HG03139 (cell line): ENCODE measurements at regions not wholly inside any gene's neighbourhood (a gene's known extent, or its start where the extent isn't known, plus 50 kb on each side); places are given as distances from the start of the nearest gene placed in this dataset.
"Not testable (repeated sequence)": the region's sequence is repeated elsewhere in the genome, so short reads cannot be mapped to it uniquely, and the experiment has no call there.

Experiments
- ATAC-seq: cut with Tn5 transposase; IDR thresholded peaks from one replicate; pipeline ENCODE4 v1.9.1; 2021; ENCODE audit not compliant: unreplicated experiment

- no peak for ATAC-seq
Observed at GRCh38 chr16:59487067-59487466, 753.0 kb upstream of the GOT2 start.

- ATAC-seq = no peak
Observed at GRCh38 chr16:59484833-59485516, 750.9 kb upstream of the GOT2 start.

GRCh38 chr16:59478838-59479237 lies 744.7 kb upstream of the GOT2 start:
- no peak for ATAC-seq

GRCh38 chr16:59470556-59470955 lies 736.4 kb upstream of the GOT2 start:
- ATAC-seq = no peak

GRCh38 chr16:59469266-59469665 lies 735.1 kb upstream of the GOT2 start:
- ATAC-seq = no peak

- ATAC-seq = no peak
Observed at GRCh38 chr16:59463776-59464175, 729.7 kb upstream of the GOT2 start.

- ATAC-seq = no peak
Observed at GRCh38 chr16:59459806-59460205, 725.7 kb upstream of the GOT2 start.

GRCh38 chr16:59455497-59455896 lies 721.4 kb upstream of the GOT2 start:
- ATAC-seq = no peak

- not testable (repeated sequence) for ATAC-seq
Observed at GRCh38 chr16:59450513-59450912, 716.4 kb upstream of the GOT2 start.

- ATAC-seq = no peak
Observed at GRCh38 chr16:59440502-59440901, 706.4 kb upstream of the GOT2 start.

GRCh38 chr16:59432896-59433295 lies 698.8 kb upstream of the GOT2 start:
- ATAC-seq = no peak

- ATAC-seq = no peak
Observed at GRCh38 chr16:59432276-59432675, 698.2 kb upstream of the GOT2 start.

GRCh38 chr16:59424714-59425273 lies 690.7 kb upstream of the GOT2 start:
- ATAC-seq = no peak

GRCh38 chr16:59411961-59412841 lies 678.1 kb upstream of the GOT2 start:
- ATAC-seq = no peak

- ATAC-seq = no peak
Observed at GRCh38 chr16:59410451-59410850, 676.3 kb upstream of the GOT2 start.

- ATAC-seq = no peak
Observed at GRCh38 chr16:59405802-59406201, 671.7 kb upstream of the GOT2 start.

- no peak for ATAC-seq
Observed at GRCh38 chr16:59404509-59404908, 670.4 kb upstream of the GOT2 start.

- no peak for ATAC-seq
Observed at GRCh38 chr16:59400830-59401229, 666.7 kb upstream of the GOT2 start.

- no peak for ATAC-seq
Observed at GRCh38 chr16:59397638-59398037, 663.5 kb upstream of the GOT2 start.

- ATAC-seq = no peak
Observed at GRCh38 chr16:59394526-59394925, 660.4 kb upstream of the GOT2 start.

- no peak for ATAC-seq
Observed at GRCh38 chr16:59392911-59393310, 658.8 kb upstream of the GOT2 start.
